ENCODE measurements at regions not wholly inside any gene's neighbourhood (a gene's known extent, or its start where the extent isn't known, plus 50 kb on each side); places are given as distances from the start of the nearest gene placed in this dataset.

DNA sequence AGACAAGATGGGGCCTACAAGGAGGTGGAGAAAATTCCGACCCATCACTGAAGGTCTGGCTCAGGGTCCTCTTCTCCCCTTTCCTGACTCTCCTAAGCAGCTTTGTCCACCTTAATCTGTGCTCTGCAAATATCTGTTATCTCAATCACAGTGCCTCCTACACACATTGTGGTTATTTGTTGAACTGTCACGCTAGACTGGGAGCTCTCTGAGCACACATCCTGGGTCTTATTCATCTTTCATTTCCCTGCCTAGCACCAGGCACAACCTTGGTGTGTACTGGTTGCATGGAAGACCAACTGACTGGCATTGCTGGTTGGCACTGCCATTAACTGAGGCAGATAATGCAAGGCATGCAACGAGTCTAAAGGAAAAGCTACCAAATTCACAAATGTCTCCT, 122.9 kb upstream of the ST6GAL2 start:
- no peak overlapping the region for H3K27ac Mint-ChIP-seq
- no peak overlapping the region for H3K27ac ChIP-seq (ENCODE audit: low read depth in 1 of 2, low read length in 2 of 2)
- no peaks in the 10 kb centered on the region for H3K27me3 ChIP-seq (ENCODE audit: control insufficient read depth in 1 of 2, insufficient read depth in 2 of 2, low read length in 2 of 2)
- no peaks in the 10 kb centered on the region for H3K4me1 Mint-ChIP-seq (ENCODE audit: low read depth)
- POLR2A ChIA-PET = no interaction called here
- H3K9me3 ChIP-seq (ENCODE audit: control insufficient read depth in 1 of 2, insufficient read depth in 1 of 2, low read length in 2 of 2) = peaks cover 0 to 4% of the 10 kb centered on the region in 2 experiments
- H3K4me1 ChIP-seq (ENCODE audit: insufficient read depth, low read length) = no peaks in the 10 kb centered on the region
- DNase-seq (no peak), ATAC-seq (ENCODE audit: poor library complexity) (no peak)
- H3K4me3 ChIP-seq (ENCODE audit: low read length) = no peak overlapping the region
- intact Hi-C loops (cut with DNase I, micrococcal nuclease) = no loop called here
- H3K4me3 Mint-ChIP-seq = no peak overlapping the region
- no peaks in the 10 kb centered on the region for H3K27me3 Mint-ChIP-seq
- TF ChIP-seq, protein P1, sequence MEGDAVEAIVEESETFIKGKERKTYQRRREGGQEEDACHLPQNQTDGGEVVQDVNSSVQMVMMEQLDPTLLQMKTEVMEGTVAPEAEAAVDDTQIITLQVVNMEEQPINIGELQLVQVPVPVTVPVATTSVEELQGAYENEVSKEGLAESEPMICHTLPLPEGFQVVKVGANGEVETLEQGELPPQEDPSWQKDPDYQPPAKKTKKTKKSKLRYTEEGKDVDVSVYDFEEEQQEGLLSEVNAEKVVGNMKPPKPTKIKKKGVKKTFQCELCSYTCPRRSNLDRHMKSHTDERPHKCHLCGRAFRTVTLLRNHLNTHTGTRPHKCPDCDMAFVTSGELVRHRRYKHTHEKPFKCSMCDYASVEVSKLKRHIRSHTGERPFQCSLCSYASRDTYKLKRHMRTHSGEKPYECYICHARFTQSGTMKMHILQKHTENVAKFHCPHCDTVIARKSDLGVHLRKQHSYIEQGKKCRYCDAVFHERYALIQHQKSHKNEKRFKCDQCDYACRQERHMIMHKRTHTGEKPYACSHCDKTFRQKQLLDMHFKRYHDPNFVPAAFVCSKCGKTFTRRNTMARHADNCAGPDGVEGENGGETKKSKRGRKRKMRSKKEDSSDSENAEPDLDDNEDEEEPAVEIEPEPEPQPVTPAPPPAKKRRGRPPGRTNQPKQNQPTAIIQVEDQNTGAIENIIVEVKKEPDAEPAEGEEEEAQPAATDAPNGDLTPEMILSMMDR (IDR thresholded peaks at IDR 0.05) = no peak
- H3K36me3 Mint-ChIP-seq (ENCODE audit: low read depth) = no peaks in the 10 kb centered on the region
- peaks cover 5% of the 10 kb centered on the region for H3K9me3 Mint-ChIP-seq
- no peaks in the 10 kb centered on the region for H3K36me3 ChIP-seq (ENCODE audit: insufficient read depth, low read length)
- CTCF ChIA-PET = no interaction called here

DNA sequence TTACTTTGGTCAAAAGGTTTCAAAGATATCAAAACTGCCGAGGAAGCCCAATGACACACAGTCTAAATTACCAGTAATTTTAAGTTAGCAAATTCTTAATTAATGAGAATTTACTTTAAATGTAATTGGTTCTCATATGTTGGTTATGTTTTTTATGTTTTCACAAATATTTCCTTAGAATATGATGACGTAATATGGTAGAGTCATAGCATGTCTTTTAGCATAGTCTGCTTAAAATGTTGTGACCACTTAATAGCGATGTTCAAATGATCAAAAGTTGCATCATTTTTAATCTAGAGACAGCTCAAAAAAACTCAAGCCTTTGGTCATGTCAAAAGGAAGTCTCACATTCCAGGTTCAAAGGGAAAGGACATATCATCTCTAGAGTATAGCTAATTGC, 123.3 kb upstream of the ST6GAL2 start:
- Histone ChIP-seq H3K9me3 (ENCODE audit: control insufficient read depth in 1 of 2, insufficient read depth in 1 of 2, low read length in 2 of 2) (peaks cover 0 to 4% of the 10 kb centered on the region in 2 experiments), H3K4me1 (ENCODE audit: insufficient read depth, low read length) (no peaks in the 10 kb centered on the region), H3K4me3 (ENCODE audit: low read length) (no peak overlapping the region), H3K27ac (ENCODE audit: low read depth in 1 of 2, low read length in 2 of 2) (no peak overlapping the region), H3K36me3 (ENCODE audit: insufficient read depth, low read length) (no peaks in the 10 kb centered on the region), H3K27me3 (ENCODE audit: control insufficient read depth in 1 of 2, insufficient read depth in 2 of 2, low read length in 2 of 2) (no peaks in the 10 kb centered on the region)
- no peaks in the 10 kb centered on the region for H3K36me3 Mint-ChIP-seq (ENCODE audit: low read depth)
- no peaks in the 10 kb centered on the region for H3K4me1 Mint-ChIP-seq (ENCODE audit: low read depth)
- CTCF ChIA-PET = no interaction called here
- H3K27me3 Mint-ChIP-seq = no peaks in the 10 kb centered on the region
- TF ChIP-seq, protein P1 (IDR thresholded peaks at IDR 0.05) = no peak
- H3K27ac Mint-ChIP-seq = no peak overlapping the region
- DNase-seq (no peak), ATAC-seq (ENCODE audit: poor library complexity) (no peak)
- H3K4me3 Mint-ChIP-seq = no peak overlapping the region
- POLR2A ChIA-PET = no interaction called here
- H3K9me3 Mint-ChIP-seq = peaks cover 5% of the 10 kb centered on the region
- intact Hi-C loops (cut with DNase I, micrococcal nuclease) = no loop called here

DNA sequence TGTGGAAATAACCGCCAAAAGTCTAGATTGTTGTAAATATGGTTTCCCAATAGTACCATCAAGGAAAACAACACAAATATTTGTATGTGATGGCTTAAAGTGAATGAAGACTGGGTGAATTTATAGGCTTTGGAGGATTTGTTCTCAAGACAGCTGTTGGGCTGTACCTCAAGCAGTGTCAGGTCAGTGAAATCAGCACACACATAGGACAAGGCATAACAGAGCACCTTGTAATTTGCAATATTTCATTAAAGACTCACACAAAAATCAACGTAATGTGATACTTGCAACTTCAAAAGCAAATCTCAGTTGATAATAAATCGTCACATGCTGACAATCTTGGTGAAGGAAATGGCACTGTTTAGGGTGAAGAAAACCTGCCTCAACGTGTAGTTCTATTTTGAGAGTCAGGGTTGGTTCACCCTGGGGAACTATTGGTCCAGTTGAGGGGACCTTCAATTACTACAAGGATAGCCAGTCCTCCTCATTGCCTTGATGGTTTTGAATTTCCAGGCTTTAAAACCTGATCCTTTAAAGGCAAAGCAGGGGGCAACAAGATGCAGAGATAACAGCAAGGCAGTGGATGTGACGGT, 126.8 kb upstream of the ST6GAL2 start:
- CTCF ChIA-PET = no interaction called here
- no peaks in the 10 kb centered on the region for H3K36me3 ChIP-seq (ENCODE audit: insufficient read depth, low read length)
- intact Hi-C loops (cut with DNase I, micrococcal nuclease) = no loop called here
- no peaks in the 10 kb centered on the region for H3K27me3 ChIP-seq (ENCODE audit: control insufficient read depth in 1 of 2, insufficient read depth in 2 of 2, low read length in 2 of 2)
- POLR2A ChIA-PET = no interaction called here
- H3K27ac Mint-ChIP-seq = no peak overlapping the region
- TF ChIP-seq, protein P1 (IDR thresholded peaks at IDR 0.05) = no peak
- no peaks in the 10 kb centered on the region for H3K4me1 ChIP-seq (ENCODE audit: insufficient read depth, low read length)
- DNase-seq (no peak), ATAC-seq (ENCODE audit: poor library complexity) (no peak)
- no peak overlapping the region for H3K4me3 Mint-ChIP-seq
- H3K36me3 Mint-ChIP-seq (ENCODE audit: low read depth) = no peaks in the 10 kb centered on the region
- no peak overlapping the region for H3K4me3 ChIP-seq (ENCODE audit: low read length)
- peaks cover 0 to 4% of the 10 kb centered on the region in 2 experiments for H3K9me3 ChIP-seq (ENCODE audit: control insufficient read depth in 1 of 2, insufficient read depth in 1 of 2, low read length in 2 of 2)
- H3K27ac ChIP-seq (ENCODE audit: low read depth in 1 of 2, low read length in 2 of 2) = no peak overlapping the region
- no peaks in the 10 kb centered on the region for H3K4me1 Mint-ChIP-seq (ENCODE audit: low read depth)
- H3K27me3 Mint-ChIP-seq = no peaks in the 10 kb centered on the region
- H3K9me3 Mint-ChIP-seq = peaks cover 2% of the 10 kb centered on the region
